Chondrocyte (in vitro differentiated cells): ENCODE measurements at regions not wholly inside any gene's neighbourhood (a gene's known extent, or its start where the extent isn't known, plus 50 kb on each side); places are given as distances from the start of the nearest gene placed in this dataset.
A peak's percentile ranks its signal among the peaks of the same experiment; 100 is the strongest.

Source experiments
- DNase-seq: peaks from one replicate; pipeline ENCODE4 v3.0.0; 2021; ENCODE audit warnings: mixed read lengths, low spot score
- H3K27ac Mint-ChIP-seq: one replicate; pipeline ENCODE4 v1.8.0; 2021; ENCODE audit warnings: mild to moderate bottlenecking, moderate library complexity, mixed read lengths; ENCODE audit not compliant: unreplicated experiment
- H3K27me3 Mint-ChIP-seq: 2 replicates; pipeline ENCODE4 v1.8.0; 2021; ENCODE audit warnings: low read depth, mixed read lengths
- H3K36me3 Mint-ChIP-seq: 2 replicates; pipeline ENCODE4 v1.8.0; 2021; ENCODE audit warnings: low read depth, mixed read lengths
- H3K4me1 Mint-ChIP-seq: 2 replicates; pipeline ENCODE4 v1.8.0; 2021; ENCODE audit warnings: low read depth, mild to moderate bottlenecking, mixed read lengths
- H3K4me3 Mint-ChIP-seq: one replicate; pipeline ENCODE4 v1.8.0; 2021; ENCODE audit warnings: mild to moderate bottlenecking, moderate library complexity, mixed read lengths; ENCODE audit not compliant: unreplicated experiment
- H3K9me3 Mint-ChIP-seq: 2 replicates; pipeline ENCODE4 v1.8.0; 2021; ENCODE audit warnings: low read depth, mixed read lengths
- TF ChIP-seq, protein P1 (sequence below): fragments of 200-600 bp; sonication (generic); IDR thresholded peaks from 2 replicates; pipeline ENCODE4 v1.5.0; 2021; ENCODE audit warnings: antibody characterized with exemption, mild to moderate bottlenecking, moderate library complexity

DNA sequence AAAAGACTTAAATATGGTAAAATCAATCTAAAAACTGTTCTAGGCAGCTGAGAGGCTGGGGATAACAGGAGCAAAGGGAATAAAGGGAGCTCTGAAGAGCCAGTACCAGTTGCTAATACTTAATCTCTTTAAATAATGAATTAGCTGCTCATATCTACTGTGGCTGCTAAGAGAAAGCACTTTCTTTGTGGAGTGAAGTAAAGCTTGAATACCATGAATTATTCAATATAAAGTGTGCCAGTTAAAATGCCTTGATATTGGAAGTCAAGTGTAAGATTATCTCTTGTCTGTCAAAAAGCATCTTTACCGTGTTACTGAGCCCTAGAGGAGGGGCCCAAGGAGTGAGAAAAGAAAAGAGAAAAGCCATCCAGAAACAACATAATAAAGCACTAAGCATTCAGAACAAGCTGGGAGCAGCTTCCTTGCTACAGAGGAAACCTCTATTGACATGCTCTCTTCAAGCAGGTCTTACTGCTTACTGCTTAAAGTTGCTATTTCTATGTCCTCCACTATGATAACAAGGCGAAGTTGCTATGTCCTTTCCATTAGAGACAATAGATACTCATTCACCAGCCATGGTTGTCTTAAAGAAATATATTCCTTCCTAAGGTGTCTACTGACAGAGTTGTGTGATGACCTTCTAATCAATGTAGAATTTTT lies 297.4 kb downstream of the CETN3 start:
- H3K9me3 Mint-ChIP-seq = peaks cover 18% of the 10 kb centered on the region
- TF ChIP-seq, protein P1, sequence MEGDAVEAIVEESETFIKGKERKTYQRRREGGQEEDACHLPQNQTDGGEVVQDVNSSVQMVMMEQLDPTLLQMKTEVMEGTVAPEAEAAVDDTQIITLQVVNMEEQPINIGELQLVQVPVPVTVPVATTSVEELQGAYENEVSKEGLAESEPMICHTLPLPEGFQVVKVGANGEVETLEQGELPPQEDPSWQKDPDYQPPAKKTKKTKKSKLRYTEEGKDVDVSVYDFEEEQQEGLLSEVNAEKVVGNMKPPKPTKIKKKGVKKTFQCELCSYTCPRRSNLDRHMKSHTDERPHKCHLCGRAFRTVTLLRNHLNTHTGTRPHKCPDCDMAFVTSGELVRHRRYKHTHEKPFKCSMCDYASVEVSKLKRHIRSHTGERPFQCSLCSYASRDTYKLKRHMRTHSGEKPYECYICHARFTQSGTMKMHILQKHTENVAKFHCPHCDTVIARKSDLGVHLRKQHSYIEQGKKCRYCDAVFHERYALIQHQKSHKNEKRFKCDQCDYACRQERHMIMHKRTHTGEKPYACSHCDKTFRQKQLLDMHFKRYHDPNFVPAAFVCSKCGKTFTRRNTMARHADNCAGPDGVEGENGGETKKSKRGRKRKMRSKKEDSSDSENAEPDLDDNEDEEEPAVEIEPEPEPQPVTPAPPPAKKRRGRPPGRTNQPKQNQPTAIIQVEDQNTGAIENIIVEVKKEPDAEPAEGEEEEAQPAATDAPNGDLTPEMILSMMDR = no peak
- H3K27ac Mint-ChIP-seq = peak overlapping the region; percentile 87
- H3K27me3 Mint-ChIP-seq = no peaks in the 10 kb centered on the region
- peaks cover 30% of the 10 kb centered on the region for H3K4me1 Mint-ChIP-seq
- H3K4me3 Mint-ChIP-seq = peak overlapping the region; percentile 42
- DNase-seq = no peak
- H3K36me3 Mint-ChIP-seq = no peaks in the 10 kb centered on the region

DNA sequence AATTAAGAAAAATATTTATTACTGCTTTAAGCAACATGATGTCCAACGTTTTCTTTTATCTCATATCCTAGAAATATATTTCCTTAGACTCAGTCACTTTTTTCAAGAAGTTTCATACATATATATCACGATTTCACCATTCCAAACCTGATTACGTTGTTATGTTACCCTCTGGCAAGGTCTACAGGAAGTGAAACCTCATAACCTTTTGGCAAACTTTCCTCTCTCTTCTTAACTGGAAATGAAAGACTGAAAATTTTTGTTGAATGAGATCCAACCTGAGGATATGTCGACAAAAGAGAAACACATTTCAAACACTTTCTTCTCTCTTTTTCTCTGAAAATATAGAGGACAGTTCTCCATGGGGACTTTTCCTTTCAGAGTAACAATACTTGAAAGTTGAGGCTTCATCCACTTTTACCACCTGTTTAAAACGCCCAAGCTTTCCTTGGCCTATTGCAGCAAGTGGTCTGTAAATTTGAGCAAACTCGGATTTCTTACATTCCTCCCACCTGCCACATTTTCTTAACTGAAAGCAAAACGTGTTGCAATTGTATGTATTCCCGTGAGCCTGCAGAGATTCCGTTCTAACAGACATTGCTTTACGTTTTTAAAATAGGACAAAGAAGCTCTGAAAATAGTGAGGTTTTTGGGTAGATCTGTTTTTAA lies 298.1 kb downstream of the CETN3 start:
- peaks cover 30% of the 10 kb centered on the region for H3K4me1 Mint-ChIP-seq
- peak overlapping the region; percentile 87 for H3K27ac Mint-ChIP-seq
- no peaks in the 10 kb centered on the region for H3K36me3 Mint-ChIP-seq
- no peaks in the 10 kb centered on the region for H3K27me3 Mint-ChIP-seq
- TF ChIP-seq, protein P1 = no peak
- no peak for DNase-seq
- peaks cover 18% of the 10 kb centered on the region for H3K9me3 Mint-ChIP-seq
- peak overlapping the region; percentile 42 for H3K4me3 Mint-ChIP-seq

DNA sequence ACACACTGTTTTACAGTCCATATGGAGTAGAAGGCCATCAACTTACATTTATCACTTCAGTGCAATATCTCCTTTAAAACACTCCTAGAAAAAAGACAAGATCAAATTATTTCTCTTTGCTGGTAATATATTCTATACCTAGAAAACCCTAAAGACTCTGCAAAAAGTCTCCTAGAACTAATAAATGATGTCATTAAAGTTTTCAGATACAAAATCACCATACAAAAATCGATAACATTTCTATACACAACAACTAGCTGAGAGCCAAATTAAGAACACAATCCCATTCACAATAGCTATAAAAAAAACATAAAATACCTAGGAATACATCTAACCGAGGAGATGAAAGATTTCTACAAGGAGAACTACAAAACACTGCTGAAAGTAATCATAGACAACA lies 300.3 kb downstream of the CETN3 start:
- no peaks in the 10 kb centered on the region for H3K27me3 Mint-ChIP-seq
- TF ChIP-seq, protein P1 = no peak
- peaks cover 3% of the 10 kb centered on the region for H3K36me3 Mint-ChIP-seq
- H3K4me3 Mint-ChIP-seq = no peak overlapping the region
- H3K9me3 Mint-ChIP-seq = peaks cover 24% of the 10 kb centered on the region
- H3K27ac Mint-ChIP-seq = no peak overlapping the region
- H3K4me1 Mint-ChIP-seq = peaks cover 30% of the 10 kb centered on the region
- DNase-seq = no peak

DNA sequence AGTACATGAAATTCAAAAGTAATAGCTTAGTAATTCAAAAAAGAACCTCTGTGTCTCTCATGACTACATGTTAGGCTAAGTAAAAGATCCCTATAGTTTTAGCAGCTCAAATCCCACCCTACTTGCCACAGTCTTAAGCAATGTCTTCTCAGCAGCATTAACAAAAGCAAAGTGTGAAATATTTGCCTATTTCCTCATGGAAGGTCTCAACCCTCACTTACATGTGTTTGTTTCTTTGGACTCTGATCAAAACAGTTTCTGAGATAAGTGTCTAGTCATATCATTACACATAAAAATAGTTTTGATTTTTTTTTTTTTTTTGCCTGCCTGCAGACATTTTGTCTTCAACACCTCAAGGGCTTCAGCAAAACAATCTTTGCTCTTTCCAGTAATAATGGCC lies 310.5 kb downstream of the CETN3 start:
- H3K4me1 Mint-ChIP-seq = peaks cover 29% of the 10 kb centered on the region
- no peaks in the 10 kb centered on the region for H3K36me3 Mint-ChIP-seq
- no peak for DNase-seq
- TF ChIP-seq, protein P1 = no peak
- H3K9me3 Mint-ChIP-seq = peaks cover 2% of the 10 kb centered on the region
- no peaks in the 10 kb centered on the region for H3K27me3 Mint-ChIP-seq
- H3K27ac Mint-ChIP-seq = peak overlapping the region; percentile 72
- H3K4me3 Mint-ChIP-seq = no peak overlapping the region

DNA sequence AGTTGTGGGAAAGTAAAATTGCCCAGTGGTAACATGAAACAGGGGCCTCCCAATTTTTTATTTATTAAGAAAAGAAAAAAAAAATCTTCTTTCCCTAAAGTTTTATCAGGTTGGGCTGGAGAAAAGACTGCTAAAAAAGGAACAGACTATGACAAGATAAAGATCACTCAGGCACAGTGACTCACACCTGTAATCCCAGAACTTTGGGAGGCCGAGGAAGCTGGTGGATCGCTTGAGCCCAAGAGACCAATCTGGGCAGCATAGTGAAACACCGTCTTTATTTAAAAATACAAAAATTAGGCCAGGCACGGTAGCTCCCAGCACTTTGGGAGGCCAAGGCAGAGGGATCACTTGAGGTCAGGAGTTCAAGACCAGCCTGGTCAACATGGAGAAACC lies 312.5 kb downstream of the CETN3 start:
- Mint-ChIP-seq H3K27me3 (no peaks in the 10 kb centered on the region), H3K4me1 (peaks cover 50% of the 10 kb centered on the region), H3K27ac (peak overlapping the region; percentile 12), H3K4me3 (no peak overlapping the region), H3K9me3 (no peaks in the 10 kb centered on the region), H3K36me3 (no peaks in the 10 kb centered on the region)
- DNase-seq = no peak
- TF ChIP-seq, protein P1 = no peak
